HG02798 (cell line): ENCODE measurements at regions not wholly inside any gene's neighbourhood (a gene's known extent, or its start where the extent isn't known, plus 50 kb on each side); places are given as distances from the start of the nearest gene placed in this dataset.
"Not testable (repeated sequence)": the region's sequence is repeated elsewhere in the genome, so short reads cannot be mapped to it uniquely, and the experiment has no call there.

ENCODE experiments used
- ATAC-seq: cut with Tn5 transposase; IDR thresholded peaks from one replicate; pipeline ENCODE4 v1.9.1; 2021; ENCODE audit warnings: mild to moderate bottlenecking; ENCODE audit not compliant: unreplicated experiment, poor library complexity

DNA sequence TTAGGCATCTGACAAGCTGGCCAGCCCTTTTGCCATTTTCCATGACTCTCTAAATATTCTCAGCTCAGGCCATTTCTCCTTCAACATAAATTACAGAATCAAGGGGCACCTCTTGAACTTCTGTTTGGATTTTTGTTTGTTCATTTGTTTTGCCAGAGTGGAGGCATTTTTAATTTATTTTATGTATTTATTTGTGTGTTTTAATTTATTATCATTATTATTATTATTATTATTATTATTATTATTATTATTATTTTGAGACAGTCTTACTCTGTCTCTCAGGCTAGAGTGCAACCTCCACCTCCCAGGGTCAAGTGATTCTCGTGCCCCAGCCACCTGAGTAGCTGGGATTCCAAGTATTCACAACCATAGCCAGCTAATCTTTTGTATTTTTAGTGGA, 1578.0 kb downstream of the CDH8 start:
- ATAC-seq = no peak

DNA sequence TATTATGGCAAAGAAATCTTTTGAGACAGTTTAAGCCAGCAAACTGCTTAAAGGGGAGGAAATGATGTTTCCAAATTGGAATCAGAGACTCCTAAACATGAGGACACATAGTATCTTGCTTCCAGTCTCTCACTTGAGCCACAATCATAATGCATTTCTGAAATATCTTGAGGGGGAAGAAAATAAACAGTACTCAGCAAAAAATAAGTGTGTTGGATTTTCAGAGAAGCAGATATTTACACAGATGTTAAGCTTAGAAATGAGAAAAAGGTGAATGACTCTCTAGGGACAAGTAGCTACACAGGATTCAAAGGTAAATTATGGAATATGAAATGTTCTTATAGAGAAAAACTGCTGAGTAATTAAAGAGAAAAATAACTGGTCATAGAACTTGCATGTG, 1583.6 kb downstream of the CDH8 start:
- ATAC-seq = no peak

DNA sequence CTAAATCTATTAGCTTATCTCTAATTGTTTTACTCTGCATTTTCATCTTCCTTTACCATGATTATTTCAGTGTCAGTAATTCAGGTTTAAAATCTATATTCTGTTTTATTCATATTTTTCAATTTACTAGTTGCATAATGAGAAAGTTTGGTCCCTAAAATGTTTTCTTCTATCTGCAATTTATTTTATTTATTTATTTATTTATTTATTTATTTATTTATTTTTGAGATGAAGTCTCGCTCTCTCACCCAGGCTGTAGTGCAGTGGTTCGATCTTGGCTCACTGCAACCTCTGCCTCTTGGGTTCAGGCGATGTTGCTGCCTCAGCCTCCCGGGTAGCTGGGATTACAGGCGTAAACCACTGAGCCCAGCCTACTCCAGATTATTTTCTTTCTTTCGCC, 1597.3 kb downstream of the CDH8 start:
- ATAC-seq = no peak

DNA sequence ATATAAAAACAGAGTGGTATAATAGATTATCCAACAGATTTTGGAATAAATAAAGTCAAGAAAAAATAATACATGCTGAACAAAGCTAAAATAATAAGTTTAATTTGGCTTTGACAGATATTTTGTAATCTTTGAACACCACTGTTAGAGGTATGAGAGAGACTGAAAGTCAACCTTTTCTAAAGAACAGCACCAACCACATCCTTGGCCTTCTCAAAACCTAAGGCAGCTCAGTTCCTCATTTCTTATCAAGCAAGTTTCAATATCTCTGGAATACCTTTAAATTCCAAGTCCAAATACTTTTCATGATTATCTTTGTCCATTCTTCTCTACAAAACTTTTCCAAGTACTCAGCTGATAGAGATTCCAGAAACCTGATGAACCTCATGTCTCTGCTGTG, 1603.8 kb downstream of the CDH8 start:
- no peak for ATAC-seq

DNA sequence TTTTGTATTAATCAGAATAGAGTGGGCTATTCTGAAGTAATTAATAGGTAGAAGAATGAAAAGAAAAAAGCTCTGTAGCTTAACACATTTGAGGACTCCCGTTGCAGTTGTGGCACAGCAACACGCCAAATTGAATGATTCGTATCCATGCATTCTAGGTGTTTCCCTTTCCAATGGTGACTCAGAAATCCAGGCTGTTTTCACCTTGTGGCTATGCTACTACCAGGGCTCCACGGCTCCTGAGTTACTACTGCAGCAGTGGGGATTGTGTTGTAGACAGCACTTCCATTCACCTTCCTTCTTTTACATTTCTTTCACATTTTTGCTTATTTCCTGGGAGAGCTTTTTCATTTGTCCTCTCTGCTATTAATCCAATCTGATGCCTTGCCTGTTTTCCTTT, 1616.4 kb downstream of the CDH8 start:
- no peak for ATAC-seq

DNA sequence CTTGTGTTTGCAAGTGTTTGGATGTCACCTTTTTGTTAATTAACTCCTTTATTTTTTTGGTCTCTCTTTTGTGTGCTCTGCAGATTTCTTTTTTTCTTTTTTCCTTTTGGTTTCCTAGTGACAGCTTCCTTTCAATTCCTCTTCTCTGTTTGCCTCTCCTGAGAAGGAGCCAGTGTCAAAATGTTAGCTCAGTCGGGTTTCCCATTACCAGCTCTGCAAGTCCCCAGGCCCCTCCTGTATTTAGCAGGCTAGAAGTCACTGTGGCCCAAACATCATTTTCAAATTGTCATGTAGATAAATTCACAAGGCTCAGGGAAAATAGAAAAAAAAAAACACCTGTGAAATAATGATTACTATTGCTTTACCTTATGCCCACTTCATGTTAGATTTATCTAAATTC, 1621.6 kb downstream of the CDH8 start:
- no peak for ATAC-seq

DNA sequence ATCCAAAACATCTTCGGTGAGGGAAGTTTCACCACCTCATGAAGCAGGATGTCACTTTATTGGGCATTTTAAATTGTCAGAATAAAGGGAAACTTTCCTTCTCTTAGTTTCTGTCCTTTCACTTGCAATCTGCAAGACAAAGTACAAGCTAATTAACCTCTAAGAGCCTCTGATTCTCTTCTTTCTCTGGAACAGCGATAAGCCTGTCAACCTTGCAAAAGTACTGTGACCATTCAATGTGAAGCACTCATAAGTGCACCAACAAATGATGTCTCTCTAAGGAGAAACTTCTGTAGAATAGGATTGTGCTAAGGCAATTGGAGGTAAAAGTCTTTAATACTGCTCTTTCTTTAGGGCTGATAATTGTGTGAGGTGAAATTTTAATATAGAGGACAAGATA, 1622.3 kb downstream of the CDH8 start:
- no peak for ATAC-seq

DNA sequence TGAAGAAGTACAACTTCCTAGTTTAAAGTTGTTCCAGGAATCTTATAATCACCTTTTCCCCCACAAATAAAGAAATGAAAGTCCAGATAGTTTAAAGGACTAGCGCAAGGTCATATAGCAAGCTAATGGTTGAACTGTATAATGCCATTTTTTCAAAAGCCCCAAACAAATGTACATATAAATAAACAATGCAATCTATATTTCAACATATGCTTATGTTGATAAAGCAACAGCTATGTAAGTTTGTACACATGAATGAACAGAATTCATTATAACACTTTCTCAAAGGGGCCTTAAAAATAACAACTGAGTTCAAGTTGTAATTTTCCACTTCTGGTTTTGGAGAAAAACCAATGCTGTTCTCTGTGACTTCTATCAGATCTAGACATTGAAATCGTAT, 1628.6 kb downstream of the CDH8 start:
- no peak for ATAC-seq

DNA sequence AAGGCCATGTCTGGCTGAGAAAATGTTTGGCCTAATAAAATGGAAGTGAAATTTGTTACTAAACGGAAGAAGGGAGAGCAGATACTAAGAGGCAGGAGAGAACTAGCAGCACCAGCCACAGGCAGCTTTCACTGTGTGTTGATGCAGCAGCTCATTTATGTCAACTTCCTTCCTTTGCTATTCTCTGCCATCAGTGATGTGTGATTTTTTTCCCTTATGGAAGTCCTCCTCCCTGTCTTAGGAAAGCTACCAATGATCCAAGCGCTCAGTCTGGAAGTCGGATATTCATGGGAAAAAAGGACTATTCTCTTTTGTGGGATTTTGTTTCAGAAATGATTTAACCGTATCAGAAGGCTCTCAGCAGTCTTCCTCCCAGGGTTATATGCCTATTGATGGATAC, 1629.2 kb downstream of the CDH8 start:
- ATAC-seq = no peak

DNA sequence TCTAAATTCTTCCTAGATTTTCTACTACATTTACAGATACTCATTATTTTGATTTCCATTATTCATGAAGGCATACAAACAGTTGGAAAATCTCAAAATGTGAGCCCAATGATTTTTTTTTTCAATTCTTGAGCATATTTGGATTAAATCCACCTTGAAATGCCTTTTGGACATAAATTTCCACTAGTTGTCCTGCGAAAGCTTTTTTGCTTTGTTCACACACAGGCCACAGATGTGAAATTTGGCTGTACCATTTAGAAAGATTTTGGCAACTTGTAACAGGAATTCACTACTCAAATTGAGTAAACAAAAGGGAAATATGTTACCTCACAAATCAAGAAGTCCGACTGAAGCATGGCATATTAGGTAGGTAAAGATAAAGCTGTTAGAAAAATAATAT, 1631.0 kb downstream of the CDH8 start:
- ATAC-seq = no peak

DNA sequence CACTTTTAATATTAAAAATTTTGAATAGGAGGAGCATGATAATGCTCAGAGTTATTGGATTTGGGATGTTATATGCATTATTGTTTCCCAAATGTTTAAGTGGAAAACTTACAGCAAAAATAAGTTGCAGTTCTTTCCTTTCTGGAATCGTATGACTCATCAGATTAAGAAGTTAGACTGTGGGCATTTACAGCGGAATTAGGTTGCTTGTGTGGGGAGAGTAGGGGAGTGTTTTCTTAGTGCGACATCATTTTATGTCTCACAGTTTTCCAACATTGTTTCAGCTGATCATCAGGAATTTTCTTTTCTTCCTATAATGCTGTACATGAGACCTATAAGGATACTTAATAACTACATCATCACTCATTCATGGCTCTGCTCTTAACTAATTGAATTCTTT, 1631.8 kb downstream of the CDH8 start:
- no peak for ATAC-seq

DNA sequence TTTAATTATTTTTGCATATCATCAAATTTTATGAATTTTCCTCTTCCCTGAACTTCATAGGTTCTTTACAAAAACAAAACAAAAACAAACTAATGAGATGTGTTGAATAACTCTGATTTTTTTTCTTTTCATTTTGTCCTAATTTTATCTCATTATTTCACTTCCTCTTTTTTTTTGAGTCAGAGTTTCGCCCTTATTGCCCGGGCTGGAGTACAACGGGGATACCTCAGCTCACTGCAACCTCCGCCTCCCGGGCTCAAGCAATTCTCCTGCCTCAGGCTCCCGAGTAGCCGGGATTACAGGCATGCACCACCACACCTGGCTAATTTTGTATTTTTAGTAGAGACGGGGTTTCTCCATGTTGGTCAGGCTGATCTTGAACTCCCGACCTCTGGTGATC, 1633.3 kb downstream of the CDH8 start:
- ATAC-seq = not testable (repeated sequence)

DNA sequence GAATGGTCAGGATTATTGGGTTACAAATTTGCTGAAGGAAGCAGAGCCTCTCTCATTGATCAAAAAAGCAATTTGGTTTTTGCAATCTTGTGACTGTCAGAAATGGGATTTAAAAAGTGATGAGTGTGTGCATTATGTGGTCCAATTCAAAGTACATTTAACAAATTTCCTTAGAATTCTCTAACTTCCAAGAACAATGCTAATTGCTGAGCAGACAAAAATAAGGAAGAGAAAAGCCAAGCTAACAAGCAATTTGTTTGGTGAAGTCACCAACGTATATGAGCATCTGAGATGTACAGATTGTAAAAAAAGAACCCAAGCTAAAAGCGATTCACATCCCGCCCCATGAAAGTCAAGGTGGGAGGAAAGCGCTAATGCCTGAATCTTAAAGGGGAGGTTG, 1643.9 kb downstream of the CDH8 start:
- ATAC-seq = no peak

DNA sequence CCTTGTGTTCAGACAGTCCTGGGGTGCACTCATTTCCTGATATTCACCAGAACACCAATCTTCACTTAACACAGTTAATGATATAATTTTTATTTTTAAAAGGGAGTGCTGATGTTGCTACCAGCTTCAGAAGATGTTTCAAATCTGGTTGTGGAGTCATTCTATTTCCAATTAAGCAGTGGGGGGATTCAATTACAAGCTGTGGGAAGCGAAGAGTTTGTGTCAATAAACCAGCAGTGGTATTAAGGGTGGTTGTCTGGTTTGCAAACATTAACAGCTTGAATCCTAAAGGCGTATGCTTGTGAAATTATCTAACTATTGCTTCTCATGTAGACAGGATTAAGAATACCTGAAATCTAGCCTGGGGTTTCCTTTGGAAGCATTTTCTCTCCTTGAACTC, 1637.5 kb upstream of the GOT2 start:
- no peak for ATAC-seq

DNA sequence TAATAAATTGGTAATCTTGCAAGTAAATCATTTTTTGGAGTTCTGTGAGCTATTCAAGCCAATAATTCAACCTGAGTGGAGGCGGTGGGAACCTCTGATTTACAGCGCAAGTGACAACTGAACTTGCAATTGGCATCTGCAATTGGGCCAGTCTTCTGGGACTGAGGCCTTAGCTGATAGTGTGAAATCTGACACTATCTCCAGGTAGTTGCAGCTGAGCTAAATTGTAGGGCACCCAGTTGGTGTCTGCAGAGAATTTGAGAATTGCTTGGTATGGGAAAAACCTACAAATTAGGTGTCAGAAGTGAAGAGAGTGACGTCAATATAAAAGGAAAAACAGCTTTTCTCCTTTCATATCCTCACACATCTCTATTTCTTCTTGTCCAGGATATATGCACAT, 1633.6 kb upstream of the GOT2 start:
- ATAC-seq = no peak

DNA sequence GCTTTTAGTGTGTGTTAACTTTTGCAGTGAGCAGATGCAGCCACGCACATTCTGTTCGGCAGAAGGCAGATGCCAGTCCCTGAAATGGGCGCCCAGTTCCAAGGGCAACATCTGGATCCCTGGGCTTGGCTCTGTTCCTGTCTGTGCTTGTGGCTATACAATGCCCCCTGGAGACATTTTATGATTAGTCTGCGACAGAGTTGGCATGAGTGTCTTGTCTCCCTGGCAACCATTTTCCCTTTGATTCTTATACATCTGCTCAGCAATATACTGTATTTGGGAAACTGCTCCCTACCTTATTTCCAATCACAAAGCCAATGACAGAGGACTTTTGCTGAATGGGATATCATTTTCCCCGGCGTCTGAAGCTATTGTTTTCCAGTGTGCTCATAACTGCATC, 1629.5 kb upstream of the GOT2 start:
- ATAC-seq = no peak

DNA sequence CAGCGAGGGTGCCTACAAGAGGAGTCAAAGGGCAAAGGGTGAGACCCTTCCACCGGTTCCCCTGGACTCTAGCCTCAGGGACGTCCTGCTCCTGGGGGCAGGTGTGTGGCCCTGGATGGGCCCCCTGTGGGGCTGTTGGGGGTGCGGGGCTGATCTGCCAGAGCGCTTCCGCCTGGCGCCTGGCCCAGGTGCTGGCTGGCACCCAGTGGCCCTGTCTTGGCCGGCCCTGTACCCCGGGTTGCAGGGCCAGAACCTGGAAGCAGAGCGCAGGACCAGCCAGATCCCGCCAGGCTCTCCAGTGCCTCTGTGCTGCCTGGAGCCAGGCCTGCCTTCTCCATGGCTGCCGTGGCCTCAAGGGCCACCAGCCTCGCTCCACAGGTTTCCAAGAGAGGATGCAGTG, 1625.8 kb upstream of the GOT2 start:
- not testable (repeated sequence) for ATAC-seq

DNA sequence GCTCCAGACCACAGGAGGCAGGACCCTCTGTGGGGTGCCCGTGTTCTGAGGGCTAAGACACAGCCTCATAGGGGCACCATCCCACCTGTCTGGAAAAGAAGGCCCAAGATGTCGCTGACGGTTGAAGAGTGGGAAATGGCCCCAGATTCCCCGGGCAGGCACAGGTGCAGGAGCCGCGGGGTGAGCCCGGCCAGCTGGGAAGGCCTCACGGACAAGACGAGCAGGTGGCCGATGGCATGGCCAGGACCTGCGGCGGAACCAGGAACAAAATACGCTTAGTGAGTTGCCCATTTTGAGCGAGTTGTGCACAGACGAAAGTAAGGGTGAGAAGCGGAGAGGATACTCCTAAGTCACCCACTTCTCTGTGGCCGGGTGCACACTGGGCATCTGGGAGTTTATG, 1625.3 kb upstream of the GOT2 start:
- not testable (repeated sequence) for ATAC-seq

DNA sequence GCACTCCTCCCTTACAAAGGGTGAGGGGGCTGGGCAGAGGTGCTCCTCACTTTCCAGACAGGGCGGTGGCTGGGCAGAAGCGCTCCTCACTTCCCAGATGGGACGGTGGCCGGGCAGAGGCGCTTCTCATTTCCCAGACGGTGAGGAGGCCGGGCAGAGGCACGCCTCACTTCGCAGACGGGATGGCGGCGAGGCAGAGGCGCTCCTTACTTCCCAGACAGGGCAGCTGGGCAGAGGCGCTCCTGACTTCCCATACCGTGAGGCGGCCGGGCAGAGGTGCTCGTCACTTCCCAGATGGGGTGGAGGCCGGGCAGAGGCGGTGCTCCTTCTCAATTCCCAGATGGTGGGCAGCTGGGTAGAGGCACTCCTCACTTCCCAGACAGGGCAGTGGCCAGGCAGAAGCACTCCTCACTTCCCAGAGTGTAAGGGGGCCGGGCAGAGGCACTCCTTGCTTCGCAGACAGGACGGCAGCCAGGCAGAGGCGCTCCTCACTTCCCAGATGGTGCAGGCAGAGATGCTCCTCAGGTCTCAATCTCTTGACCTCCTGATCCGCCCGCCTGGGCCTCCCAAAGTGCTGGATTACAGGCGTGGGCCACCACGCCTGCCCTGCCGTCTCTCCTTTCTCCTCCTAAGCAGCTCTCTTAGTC, 1623.9 kb upstream of the GOT2 start:
- not testable (repeated sequence) for ATAC-seq

DNA sequence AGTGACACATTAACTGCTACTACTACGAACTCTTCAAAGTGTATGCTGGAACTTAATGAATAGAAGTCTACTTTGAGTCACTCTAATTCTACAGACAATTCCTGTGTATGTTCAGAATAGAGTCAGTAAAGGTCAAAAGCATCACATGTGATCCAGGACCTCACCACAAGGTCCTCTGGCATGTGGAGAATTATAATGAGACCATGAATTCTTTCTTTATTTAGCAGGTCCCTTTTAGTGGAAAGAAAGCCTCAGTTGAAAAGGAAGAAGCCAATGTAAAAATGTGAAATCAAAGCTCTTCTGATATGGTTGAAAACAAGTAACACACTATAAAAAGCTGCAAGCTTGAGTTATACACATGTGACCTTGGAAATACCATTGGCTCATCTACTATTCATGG, 1612.1 kb upstream of the GOT2 start:
- no peak for ATAC-seq

DNA sequence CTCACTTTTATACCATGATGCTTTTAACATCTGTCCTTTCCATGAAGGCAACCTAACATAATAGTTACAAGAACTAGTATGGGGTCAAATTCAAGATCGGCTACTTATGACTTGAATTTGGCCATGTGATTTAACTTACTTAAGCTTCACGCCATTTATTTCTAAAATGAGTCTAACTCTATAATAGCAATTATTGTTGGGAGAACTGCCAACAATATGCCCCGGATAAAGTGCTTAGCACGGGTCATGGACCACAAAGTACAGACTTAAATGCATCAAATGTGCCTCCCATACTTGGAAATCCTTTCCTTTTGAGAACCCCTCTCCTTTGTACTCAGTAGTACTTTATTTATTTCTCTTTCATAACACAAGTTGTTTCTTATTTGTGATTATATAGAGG, 1603.6 kb upstream of the GOT2 start:
- ATAC-seq = no peak

DNA sequence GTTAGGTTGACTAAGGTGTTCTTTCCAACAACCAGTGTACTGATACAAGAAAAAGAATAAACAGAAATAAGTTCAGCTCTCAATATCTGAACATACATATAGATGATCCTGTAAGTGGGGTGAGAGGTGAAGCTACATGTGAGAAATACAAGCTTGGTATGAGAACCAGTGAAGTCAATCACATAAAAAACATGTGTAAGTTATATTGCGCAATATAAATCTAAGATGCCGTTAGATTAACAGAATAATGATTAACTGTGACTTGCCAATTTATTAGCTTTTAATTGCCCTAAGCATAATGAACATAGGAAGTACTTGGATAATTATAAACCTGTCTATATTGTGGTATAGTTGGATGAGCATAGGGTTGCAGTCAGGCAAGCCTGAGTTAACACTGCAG, 1597.1 kb upstream of the GOT2 start:
- ATAC-seq = no peak

DNA sequence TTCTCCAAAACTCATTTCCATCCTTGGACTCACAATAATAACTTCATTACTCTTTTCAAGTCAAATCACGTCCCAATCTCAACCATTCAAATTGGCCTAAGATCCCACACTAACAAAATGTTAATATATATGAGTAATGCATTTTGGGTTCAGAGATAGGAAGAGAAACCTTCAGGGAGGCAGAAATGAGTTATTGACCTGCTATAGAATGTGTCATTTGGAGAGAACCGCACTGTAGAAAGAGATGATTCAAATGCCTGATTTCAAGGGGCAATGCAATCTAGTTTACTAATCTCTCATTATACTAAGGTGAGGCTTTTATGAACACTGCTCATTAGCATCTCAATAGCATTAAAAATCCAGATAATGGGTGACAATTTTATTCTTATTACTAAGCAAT, 1595.0 kb upstream of the GOT2 start:
- no peak for ATAC-seq
